ENCODE measurements at regions not wholly inside any gene's neighbourhood (a gene's known extent, or its start where the extent isn't known, plus 50 kb on each side); places are given as distances from the start of the nearest gene placed in this dataset.

DNA sequence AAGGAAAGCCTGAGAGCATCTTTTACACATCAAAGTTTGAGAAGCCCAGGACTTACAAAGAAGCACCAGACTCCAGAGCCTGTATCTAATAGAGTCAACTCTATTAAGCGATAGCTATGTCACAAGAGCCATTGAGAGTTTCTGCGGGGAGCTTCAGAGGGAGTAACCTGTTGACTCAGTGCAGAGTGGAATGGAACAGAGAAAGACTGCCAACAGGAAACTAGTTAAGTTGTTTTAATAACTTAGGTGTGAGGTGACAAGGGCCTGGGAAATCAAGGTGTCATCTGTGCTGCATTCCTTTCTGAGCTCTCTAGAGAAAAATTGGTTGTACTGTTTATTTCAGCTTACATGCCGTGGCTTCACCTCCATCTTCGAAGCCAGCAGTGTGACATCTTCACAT lies 513.8 kb upstream of the POU3F3 start:
- no peak for DNase-seq

- DNase-seq = no peak
Measured at GRCh38 chr2:104340879-104341828, 512.8 kb upstream of the POU3F3 start.

DNA sequence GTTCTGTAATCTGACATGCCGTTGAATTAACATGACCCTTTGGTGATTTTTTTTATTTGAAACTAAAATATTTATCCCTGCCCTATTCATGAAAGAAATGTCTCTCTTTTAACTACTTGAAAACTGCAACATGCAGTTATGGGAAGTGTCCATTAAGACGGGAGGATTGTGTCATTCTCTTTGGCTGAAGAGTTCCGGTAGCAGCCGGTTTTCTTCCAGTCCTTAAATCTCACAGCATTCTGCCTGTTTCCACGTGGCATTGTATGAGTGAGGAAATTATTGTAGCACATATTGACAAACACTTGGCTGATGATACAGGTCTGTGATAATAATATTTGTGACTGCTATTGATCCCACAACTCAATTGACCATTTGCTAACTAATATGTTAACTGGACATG lies 509.6 kb upstream of the POU3F3 start:
- DNase-seq = no peak

DNA sequence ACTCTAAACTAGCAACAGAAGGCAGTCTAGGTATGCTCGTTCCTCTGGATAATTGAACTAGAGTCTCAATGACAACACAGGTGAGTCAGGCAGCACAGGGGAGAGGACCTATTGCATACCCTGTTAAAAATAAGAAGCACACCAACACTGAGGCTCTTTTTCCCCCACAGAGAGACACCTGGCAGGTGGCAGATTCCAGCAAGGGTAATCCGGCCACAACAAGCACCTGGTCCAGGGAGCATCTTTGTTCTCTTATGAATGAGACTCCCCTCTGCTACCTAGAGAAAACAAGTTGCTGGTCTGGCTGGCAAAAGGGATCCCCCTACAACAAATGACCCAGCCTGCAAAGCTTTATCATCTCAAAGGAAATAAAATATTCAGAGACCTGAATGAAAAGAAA lies 508.9 kb upstream of the POU3F3 start:
- DNase-seq = no peak

DNA sequence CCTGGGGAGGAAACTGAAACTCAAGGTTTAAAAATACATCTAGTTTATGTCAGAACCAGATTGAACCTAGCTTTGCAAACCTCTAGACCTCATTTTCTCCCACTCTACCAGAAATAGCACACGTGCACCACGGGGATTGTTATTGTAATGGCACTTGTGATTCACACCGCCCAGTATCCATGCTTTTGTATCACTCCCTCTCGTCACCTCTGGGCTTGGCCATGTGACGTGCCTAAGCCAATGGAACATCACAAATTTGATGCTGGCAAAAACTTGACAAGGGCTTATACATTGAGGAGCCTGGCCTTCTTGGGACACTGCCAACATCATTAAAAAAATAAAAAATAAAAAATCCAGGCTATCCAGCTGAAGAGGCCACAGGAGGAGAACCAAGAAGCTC lies 495.8 kb upstream of the POU3F3 start:
- no peak for DNase-seq

- DNase-seq = no peak
Measured at GRCh38 chr2:104361414-104361813, 492.5 kb upstream of the POU3F3 start.

- DNase-seq = no peak
Measured at GRCh38 chr2:104368089-104368488, 485.8 kb upstream of the POU3F3 start.

DNA sequence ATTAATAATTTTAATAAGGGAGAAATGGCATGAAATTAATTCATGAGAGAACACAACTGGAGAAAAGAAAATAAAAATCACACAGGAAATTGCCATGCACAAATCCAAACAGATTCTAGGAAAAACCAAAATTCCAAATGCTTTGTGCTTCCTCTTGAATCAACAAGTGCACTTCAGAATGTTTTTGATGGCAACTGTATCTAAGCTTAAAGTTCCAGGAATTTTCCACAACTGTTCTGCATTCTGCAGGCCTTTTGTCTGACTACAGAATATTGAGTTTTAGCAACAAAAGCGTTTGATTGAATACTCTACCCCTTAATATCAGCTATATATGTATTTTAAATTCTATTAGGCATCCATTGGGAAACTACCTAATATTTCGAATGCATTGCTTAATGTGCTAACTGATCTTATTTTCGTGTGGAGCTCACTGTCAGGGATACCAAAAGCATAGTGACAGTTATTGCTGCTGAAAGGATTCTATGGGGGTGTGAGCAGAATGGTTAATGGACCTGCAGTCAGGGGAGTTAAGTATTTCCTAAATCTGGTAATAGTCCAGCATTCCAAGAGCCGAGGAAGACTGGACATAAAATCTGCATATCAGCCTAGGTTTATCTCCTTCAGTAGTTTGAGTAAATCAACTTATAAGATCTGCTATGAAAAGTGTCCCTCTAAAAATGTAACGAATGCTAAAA lies 482.7 kb upstream of the POU3F3 start:
- DNase-seq = no peak

- no peak for DNase-seq
Measured at GRCh38 chr2:104375206-104375605, 478.7 kb upstream of the POU3F3 start.

DNA sequence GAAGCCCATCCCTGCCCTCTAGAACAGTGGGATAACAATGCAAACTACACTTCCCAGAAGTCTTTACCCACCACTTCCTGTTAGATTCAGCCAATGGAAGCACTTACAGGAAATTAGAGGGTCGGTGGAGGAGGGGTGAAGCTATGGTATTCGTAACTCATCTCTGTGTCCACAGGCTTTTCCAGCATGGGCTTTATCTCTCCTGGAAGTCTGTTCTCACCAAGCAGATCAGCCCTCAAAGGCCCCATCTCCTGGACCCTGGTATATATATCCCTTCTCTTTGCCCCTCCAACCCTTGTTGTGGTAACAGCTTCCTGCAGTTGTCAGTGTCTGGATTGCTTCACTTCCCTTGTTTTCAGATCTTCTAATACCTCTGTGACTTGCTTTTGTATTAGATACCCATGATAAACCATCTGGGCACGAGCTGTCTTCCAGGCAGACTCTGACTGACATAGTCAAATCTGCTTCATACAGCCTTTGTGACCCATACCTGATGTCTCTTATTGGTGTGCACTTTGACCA lies 475.0 kb upstream of the POU3F3 start:
- peak; percentile 4 for DNase-seq

- no peak for DNase-seq
Measured at GRCh38 chr2:104384961-104385360, 469.0 kb upstream of the POU3F3 start.

DNA sequence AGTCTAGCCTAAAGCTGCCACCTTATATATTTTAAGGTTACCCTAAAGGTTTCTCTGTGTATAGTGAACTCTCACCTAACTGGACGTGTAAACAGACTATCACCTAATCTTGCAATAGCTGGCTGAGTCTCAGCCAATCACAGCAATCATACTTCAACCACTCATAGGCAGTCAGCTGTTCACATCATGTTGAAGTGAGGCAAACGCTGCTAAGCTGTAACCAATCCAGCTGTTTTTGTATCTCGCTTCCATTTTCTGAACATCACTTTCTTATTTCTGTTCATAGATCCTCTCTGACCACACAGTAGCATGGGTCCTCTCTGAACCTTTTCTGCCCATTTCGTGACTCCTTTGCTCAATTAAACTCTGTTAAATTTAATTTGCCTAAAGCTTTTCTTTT lies 468.2 kb upstream of the POU3F3 start:
- no peak for DNase-seq

- DNase-seq = no peak
Measured at GRCh38 chr2:104388296-104388695, 465.6 kb upstream of the POU3F3 start.

- no peak for DNase-seq
Measured at GRCh38 chr2:104402825-104403224, 451.1 kb upstream of the POU3F3 start.

GRCh38 chr2:104404526-104404925 lies 449.4 kb upstream of the POU3F3 start:
- no peak for DNase-seq

GRCh38 chr2:104405623-104406022 lies 448.3 kb upstream of the POU3F3 start:
- DNase-seq = no peak

- no peak for DNase-seq
Measured at GRCh38 chr2:104406261-104406726, 447.6 kb upstream of the POU3F3 start.

DNA sequence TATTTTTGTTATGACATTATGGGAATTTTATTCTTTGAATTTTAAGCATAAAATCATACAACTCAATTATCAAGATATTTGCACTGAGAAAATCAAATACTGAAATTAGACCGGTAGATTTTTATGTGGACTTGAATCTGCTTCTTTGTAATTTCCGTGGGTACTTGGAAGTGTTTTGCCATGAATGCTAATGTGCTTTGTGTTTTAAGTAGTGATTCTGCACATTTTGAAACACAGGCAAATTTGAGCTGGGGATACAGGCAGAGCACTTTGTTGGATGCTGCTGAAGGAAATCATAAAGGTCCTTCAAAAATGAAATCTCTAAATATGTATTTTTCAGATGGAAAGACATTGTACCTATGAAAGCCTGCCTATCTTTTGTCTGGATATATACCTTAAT lies 446.3 kb upstream of the POU3F3 start:
- no peak for DNase-seq

DNA sequence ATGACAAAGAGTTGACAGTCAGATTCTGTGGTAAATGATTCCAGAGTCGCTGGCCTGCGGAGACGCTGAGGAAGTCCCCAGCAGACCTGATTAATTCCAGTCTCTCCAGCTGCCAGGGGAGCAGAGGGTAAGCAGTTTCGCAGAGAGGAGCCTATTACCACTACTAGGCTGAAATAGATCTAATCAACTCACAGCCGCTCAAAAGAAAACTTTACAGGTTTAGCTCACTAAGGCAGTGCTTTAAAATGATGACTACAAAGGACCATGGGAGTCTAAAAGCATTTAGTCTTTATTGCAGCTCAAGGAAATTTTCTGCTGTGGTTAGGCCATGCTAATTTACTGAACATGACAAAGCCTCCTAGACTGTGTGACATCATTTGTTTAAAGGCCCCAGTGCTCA lies 445.6 kb upstream of the POU3F3 start:
- DNase-seq = no peak

GRCh38 chr2:104410136-104410535 lies 443.8 kb upstream of the POU3F3 start:
- no peak for DNase-seq

GRCh38 chr2:104412384-104412783 lies 441.5 kb upstream of the POU3F3 start:
- DNase-seq = peak; percentile 20

GRCh38 chr2:104413890-104414289 lies 440.0 kb upstream of the POU3F3 start:
- no peak for DNase-seq

DNA sequence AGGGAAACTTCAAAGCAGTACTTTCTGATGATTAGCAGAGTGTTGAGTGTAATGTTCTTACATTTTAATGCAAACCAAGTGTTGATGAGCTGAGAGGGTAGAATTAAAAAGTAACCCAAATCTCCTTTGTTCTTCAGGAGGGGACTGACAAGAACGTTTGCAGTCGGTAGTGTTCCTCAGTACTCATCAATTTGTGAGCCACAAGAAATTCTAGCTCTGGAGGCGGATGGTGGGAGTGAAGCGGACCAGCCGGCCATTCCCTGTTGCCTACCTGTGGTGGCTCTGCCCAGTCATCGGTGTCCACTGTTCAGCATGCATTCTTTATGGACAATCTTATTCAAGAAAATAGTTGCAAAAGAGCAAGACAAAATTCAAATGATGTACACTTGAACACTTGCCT lies 438.6 kb upstream of the POU3F3 start:
- no peak for DNase-seq
